HG02981 (cell line): ENCODE measurements at regions not wholly inside any gene's neighbourhood (a gene's known extent, or its start where the extent isn't known, plus 50 kb on each side); places are given as distances from the start of the nearest gene placed in this dataset.

ENCODE experiments used
- ATAC-seq: cut with Tn5 transposase; IDR thresholded peaks from one replicate; pipeline ENCODE4 v1.9.1; 2021; ENCODE audit warnings: mild to moderate bottlenecking, moderate library complexity; ENCODE audit not compliant: unreplicated experiment

GRCh38 chrX:147827070-147827469 lies 84.6 kb upstream of the FMR1 start:
- no peak for ATAC-seq

- ATAC-seq, result no peak
Observed at GRCh38 chrX:147828719-147829118, 83.0 kb upstream of the FMR1 start.

- ATAC-seq, result peak; percentile 89
Observed at GRCh38 chrX:147832707-147833348, 78.9 kb upstream of the FMR1 start.

- ATAC-seq, result no peak
Observed at GRCh38 chrX:147838465-147839131, 73.1 kb upstream of the FMR1 start.

GRCh38 chrX:147846676-147847075 lies 65.0 kb upstream of the FMR1 start:
- ATAC-seq, result no peak

GRCh38 chrX:147847999-147848398 lies 63.7 kb upstream of the FMR1 start:
- ATAC-seq, result no peak

GRCh38 chrX:147848543-147849443 lies 62.9 kb upstream of the FMR1 start:
- ATAC-seq, result no peak

GRCh38 chrX:147850875-147851274 lies 60.8 kb upstream of the FMR1 start:
- ATAC-seq, result peak; percentile 90

GRCh38 chrX:147853701-147854100 lies 58.0 kb upstream of the FMR1 start:
- ATAC-seq, result no peak

GRCh38 chrX:147859666-147860065 lies 52.1 kb upstream of the FMR1 start:
- ATAC-seq, result no peak
